ENCODE measurements at regions not wholly inside any gene's neighbourhood (a gene's known extent, or its start where the extent isn't known, plus 50 kb on each side); places are given as distances from the start of the nearest gene placed in this dataset.

GRCh38 chr11:119545978-119546915 is 123.3 kb upstream of the THY1 start:
- no peak for DNase-seq (ENCODE audit: low read depth)

- DNase-seq (ENCODE audit: low read depth), result no peak
Observed at GRCh38 chr11:119540370-119541125, 117.6 kb upstream of the THY1 start.

DNA sequence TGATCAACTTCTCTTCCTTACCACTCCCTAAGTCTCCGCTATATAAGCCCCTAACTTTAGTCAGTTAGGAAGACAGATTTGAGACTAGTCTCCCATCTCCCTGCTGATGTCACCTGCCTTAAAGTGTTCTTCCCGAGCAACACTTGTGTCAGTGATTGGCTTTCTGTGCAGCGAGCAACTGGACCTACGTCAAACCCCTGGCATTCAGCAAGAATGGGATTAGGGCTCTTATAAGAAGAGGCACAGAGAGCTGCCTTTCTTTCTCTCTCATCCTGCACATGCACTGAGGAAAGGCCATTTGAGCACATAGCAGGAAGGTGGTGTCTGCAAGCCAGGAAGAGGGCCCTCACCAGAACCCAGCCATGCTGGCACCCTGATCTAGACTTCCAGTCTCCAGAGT is 116.6 kb upstream of the THY1 start:
- no peak for DNase-seq (ENCODE audit: low read depth)

DNA sequence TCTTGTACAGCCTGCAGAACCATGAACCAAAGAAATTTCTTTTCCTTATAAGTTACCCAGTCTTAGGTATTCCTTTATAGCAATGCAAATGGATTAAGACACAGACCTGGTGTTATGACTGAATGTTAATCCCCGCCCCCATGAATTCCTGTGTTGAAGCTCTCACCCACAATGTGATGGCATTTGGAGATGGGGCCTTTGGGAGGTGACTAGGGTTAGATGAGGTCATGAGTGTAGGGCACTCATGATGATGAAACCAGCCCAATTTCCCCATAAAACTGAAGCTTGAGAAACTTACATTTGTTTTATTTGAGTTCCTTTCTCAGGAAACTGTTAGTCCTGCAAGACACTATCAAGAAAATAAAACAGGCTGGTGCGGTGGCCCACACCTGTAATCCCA is 115.8 kb upstream of the THY1 start:
- no peak for DNase-seq (ENCODE audit: low read depth)

DNA sequence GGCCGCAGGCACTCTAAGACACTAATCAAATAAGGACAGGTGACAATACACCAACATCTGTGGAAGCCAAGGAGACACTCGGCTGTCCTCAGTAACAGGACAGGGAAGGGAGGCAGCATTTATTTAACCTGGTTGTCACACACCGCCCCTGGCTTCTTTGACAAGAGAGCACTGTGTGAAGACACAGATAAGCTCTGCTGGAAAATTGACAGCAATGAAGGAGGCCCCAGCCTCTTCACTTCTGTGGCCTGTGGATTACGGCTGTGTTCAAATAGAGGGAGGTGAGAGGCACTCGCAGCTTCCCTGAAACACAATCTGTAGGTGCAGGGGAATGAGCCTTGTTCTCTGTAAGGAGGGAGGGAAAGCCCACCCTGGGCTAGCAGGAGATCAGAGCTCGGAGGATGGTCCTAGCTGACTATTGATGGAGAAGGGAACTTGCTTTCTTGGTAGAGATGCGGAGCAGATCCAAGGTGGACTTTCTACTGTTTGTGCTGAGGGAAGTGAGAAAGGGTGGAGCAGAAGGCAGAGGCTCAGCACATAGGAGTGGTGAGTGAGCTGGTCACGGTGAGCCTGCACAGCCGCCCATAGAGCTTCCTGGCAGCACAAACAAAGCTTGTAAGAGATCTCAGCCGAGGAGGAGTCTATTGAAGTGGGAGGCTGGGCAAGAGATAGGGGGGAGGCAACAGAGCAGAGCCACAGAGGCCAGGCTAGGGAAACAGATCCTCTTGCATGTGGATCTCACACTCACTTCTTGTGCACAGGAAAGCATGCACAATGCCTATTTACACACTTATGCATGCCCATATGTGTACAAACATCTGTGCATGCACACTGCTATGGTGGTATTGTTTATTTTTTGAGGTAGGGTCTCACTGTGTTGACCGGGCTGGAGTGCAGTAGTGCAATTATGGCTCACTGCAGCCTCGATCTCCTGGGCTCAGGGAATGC is 114.6 kb upstream of the THY1 start:
- DNase-seq (ENCODE audit: low read depth), result no peak

DNA sequence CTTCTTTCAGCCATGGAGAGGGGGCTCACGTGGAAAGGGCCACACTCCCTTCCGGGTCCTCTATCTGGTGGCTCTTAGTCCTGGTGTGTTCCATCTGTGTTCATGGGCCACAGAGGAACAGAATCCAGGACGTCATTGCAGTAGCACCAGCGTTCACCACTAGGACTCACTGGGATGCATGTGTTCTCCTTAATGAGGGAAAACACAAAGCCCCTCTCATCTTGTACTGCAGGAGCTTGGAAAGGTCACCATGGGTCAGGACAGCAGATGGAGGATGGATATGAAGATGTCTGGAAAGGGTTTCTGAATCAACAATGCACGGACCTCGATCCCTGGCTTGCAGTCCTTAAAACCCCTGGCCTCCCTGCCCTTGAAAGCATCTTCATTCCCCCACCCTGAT is 113.8 kb upstream of the THY1 start:
- DNase-seq (ENCODE audit: low read depth), result no peak

DNA sequence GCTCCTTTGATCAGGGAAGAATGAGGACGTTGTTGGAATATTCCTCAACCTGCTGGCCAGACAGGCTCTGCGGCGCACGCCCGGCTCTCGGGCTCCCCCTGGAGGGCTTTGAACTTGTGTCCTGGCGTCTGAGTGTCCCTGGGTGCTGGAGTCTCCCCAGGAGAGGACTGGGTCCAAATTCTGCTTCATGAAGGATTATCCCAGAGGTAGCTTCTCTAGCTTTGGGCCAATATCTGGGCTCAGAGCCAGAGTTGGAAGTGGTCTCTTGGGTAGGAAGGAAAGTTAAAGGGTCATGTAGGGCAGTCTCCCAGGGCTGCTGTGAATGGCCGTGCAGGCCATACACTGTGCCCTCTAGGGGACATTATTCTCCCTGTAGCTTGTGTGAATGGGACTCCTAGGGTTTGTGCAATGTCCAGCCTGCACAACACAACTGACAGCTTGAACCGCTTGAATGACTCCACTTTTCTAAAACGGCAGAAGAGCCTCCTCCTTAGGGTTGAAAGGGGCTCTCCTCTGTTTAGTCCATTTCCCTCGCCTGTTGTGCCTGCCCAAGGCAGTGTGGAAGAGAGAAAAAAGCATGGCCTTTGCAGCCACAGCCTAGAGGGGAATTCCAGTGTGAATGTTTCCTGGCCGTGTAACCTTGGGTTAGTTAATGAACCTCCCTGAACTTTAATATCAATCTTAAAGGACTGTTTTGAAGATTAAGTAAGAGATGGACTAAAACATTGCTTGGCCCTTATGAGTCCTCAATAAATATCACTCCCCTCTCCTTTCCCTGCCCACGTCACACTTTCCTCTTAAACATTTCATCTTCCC is 111.2 kb upstream of the THY1 start:
- peak; percentile 39 for DNase-seq (ENCODE audit: low read depth)

DNA sequence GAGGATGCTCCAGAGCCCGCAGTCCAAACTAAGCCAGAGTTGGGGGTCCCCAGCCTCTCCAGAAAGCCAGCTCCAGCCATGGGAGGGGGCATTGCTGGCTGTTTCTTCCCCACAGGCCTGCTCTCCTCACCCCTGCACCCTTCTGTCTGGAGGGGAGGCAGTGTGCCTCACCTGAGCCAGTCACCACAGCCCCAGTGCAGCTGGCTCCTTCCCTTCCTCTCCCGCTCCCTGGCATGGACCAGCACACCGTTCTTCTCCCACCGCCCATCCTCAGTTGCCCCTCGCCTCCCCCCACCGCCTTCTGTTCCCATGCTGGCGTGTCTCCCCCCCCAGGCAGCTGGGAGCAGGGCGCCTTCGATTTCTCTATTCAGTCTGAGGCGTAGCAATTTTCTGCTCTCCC is 110.5 kb upstream of the THY1 start:
- DNase-seq (ENCODE audit: low read depth), result no peak

DNA sequence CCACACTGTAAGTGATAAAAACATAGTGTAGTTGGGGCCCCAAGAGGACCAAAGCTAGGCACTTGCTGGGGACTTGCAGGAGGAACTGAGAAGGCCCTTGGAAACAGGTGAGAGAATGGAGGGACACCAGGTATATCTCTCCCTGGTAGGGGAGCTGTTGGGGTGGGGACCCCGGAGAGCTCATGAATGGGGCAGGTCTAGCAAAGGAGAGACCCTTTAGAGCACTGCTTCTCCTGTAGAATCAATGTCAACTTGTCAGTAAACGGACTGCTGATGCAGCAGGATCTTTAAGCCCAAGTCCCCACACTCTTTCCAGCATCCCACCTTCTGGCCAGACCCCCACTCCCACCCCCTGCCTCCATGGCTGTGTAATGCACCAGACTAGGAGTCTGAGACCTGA is 109.6 kb upstream of the THY1 start:
- no peak for DNase-seq (ENCODE audit: low read depth)

DNA sequence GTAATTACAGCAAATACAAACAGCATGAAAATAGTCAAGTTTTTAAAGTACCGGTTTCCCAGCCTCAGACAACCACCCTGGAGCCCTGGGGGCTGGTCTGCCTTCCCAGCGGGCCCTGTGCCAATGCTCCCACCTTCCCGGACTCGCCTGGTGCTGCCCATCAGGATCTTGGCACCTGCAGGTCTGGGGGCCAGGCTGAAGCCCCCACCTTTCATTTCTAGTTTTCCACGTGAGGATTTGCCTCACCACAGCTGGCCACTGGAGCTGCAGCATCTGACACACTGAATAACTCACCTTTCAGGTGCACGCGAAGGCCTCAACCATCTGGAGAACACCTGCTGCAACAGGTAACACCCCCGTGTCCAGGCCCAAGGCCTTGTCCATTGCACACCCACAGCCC is 108.7 kb upstream of the THY1 start:
- DNase-seq (ENCODE audit: low read depth), result no peak

- no peak for DNase-seq (ENCODE audit: low read depth)
Observed at GRCh38 chr11:119531056-119531455, 108.1 kb upstream of the THY1 start.

- DNase-seq (ENCODE audit: low read depth), result no peak
Observed at GRCh38 chr11:119530509-119530908, 107.5 kb upstream of the THY1 start.

DNA sequence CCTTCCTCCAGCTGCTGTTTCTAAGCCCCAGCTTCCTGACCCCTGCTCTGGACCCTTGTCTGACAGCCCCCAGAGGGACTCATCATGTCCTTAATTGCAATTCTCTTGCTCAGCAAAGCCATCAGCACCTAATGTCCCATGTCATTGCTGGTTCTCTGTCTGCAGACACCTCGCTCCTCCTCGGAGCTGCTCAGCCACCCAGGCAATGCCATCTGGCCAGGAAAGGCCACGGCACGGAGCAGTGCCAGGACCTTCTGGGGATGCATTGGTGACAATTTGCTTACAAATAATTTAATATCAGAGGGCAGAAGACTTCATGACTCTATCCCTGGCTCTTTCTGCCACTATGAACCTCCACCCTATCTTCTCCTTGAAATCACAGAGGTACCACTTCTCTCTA is 107.0 kb upstream of the THY1 start:
- no peak for DNase-seq (ENCODE audit: low read depth)

GRCh38 chr11:119529063-119529845 is 106.3 kb upstream of the THY1 start:
- no peak for DNase-seq (ENCODE audit: low read depth)

GRCh38 chr11:119525867-119526196 is 102.9 kb upstream of the THY1 start:
- DNase-seq (ENCODE audit: low read depth), result no peak

DNA sequence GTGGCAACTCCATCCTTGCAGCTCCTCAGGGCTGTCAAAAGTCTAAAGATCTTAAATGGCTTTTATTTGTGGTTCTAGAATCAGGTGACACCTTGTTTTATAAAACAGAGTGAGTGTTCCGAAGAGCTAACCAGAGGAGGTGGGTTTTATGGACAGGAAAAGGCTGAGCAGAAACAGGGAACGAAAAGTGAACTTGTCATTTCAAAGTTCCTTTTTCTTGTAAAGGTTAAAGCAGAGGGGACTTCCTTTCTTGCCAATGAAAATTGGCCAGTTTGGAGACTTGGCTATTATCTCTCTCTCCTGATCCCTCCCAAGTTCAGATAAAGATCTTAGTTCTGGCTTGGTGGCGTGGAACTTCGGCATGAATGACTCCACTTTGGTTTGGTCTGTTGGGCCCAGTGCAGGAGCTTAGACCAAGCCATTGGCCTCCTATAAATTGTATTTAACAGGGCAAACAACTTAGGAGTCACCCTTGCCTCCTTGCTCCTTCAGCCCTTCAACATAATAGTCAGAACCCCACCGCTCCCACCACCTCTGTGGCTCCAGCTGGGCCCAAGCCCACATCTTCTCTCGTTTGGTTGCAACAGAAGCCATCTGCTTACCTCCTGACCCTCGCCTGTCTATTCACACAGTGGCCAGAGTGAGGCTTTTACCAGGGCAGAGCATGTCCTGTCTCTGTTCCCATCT is 102.4 kb upstream of the THY1 start:
- no peak for DNase-seq (ENCODE audit: low read depth)

DNA sequence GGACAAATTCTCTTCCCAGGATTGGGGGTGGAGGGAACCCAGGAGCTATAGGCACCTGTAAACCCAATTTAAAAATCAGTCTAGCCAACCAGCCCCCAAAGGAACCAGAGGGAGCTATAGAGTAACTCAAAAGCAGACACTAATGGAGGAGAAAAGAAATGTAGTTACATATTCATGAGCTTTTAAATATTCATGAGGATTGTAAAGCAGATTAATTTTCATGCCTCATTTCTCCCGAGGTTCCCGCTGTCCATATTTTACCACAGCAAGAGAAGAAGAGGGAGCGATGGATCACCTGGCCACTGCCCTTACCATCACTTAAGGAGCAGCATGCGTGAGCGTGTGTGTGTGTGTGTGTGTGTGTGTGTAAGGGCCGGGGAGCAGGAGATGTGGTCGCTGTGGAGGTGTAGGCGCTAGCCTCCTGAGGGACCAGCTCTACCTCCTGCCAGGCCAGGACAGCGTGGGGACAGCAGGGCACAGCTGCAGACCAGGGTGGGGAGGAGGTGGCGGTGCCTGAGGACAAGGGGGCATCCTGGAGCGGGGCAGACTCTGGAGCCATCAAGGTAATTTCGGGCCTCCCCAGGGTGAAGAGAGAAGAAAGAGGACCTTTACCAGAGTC is 100.7 kb upstream of the THY1 start:
- DNase-seq (ENCODE audit: low read depth), result no peak

GRCh38 chr11:119522609-119523008 is 99.6 kb upstream of the THY1 start:
- DNase-seq (ENCODE audit: low read depth), result no peak

DNA sequence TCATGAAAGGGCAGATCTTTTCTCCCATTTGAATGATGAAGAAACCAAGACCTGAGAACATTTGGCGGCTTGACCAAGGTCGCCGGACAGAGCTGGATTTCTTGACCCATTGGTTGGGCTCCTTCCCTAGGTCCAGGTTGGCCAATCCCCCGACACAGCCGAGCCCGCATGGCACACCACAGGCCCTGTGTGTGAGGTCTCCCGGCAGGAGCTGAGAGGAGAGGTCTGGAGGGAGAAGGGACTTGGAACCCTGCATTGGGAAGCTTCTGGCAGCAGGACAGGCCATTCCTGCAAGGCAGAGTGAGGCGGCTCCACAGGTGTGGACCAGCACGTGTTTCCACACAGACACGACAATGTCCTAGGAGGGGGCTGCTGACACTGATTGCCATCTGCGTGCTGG is 98.6 kb upstream of the THY1 start:
- DNase-seq (ENCODE audit: low read depth), result no peak

GRCh38 chr11:119520966-119521365 is 98.0 kb upstream of the THY1 start:
- DNase-seq (ENCODE audit: low read depth), result no peak

Data from activated T-cell treated with anti-CD3 and anti-CD28 coated beads for 1 hour (primary cell).